UCSD-AML1 (cell line): ENCODE measurements at regions not wholly inside any gene's neighbourhood (a gene's known extent, or its start where the extent isn't known, plus 50 kb on each side); places are given as distances from the start of the nearest gene placed in this dataset.
"Not testable (repeated sequence)": the region's sequence is repeated elsewhere in the genome, so short reads cannot be mapped to it uniquely, and the experiment has no call there.

Experiments used
- DNase-seq: peaks from one replicate; lab custom pipeline; 2025; ENCODE audit not compliant: unreplicated experiment; lab: John Stamatoyannopoulos, UW

- no peak for DNase-seq
These were observed 246.1 kb downstream of the KCNRG start for GRCh38 chr13:50261130-50261901.

- no peak for DNase-seq
These were observed 251.8 kb downstream of the KCNRG start for GRCh38 chr13:50267066-50267465.

GRCh38 chr13:50267917-50268316, 252.7 kb downstream of the KCNRG start:
- no peak for DNase-seq

GRCh38 chr13:50268500-50268899, 253.3 kb downstream of the KCNRG start:
- DNase-seq, result no peak

- no peak for DNase-seq
These were observed 258.9 kb downstream of the KCNRG start for GRCh38 chr13:50274181-50274580.

- DNase-seq, result no peak
These were observed 260.3 kb downstream of the KCNRG start for GRCh38 chr13:50275392-50276063.

- no peak for DNase-seq
These were observed 261.3 kb downstream of the KCNRG start for GRCh38 chr13:50276550-50276949.

GRCh38 chr13:50277127-50277526, 261.9 kb downstream of the KCNRG start:
- DNase-seq, result no peak

- no peak for DNase-seq
These were observed 262.7 kb downstream of the KCNRG start for GRCh38 chr13:50277906-50278305.

- DNase-seq, result no peak
These were observed 265.2 kb downstream of the KCNRG start for GRCh38 chr13:50280441-50280937.

GRCh38 chr13:50282016-50282415, 266.8 kb downstream of the KCNRG start:
- no peak for DNase-seq

GRCh38 chr13:50283017-50283416, 267.8 kb downstream of the KCNRG start:
- DNase-seq, result no peak

- DNase-seq, result no peak
These were observed 269.3 kb downstream of the KCNRG start for GRCh38 chr13:50284540-50284939.

- DNase-seq, result no peak
These were observed 270.0 kb downstream of the KCNRG start for GRCh38 chr13:50285283-50285682.

GRCh38 chr13:50286324-50286723, 271.1 kb downstream of the KCNRG start:
- DNase-seq, result no peak

GRCh38 chr13:50290186-50290585, 274.9 kb downstream of the KCNRG start:
- DNase-seq, result no peak

GRCh38 chr13:50291611-50292010, 276.4 kb downstream of the KCNRG start:
- DNase-seq, result no peak

- DNase-seq, result no peak
These were observed 276.8 kb downstream of the KCNRG start for GRCh38 chr13:50292081-50292480.

GRCh38 chr13:50294425-50294824, 279.2 kb downstream of the KCNRG start:
- not testable (repeated sequence) for DNase-seq

GRCh38 chr13:50299546-50300249, 284.5 kb downstream of the KCNRG start:
- DNase-seq, result no peak

- DNase-seq, result no peak
These were observed 288.9 kb downstream of the KCNRG start for GRCh38 chr13:50303963-50304721.
